Activated CD4-positive, alpha-beta T cell treated with anti-CD3 and anti-CD28 coated beads for 48 hours (primary cell): ENCODE measurements at regions not wholly inside any gene's neighbourhood (a gene's known extent, or its start where the extent isn't known, plus 50 kb on each side); places are given as distances from the start of the nearest gene placed in this dataset.

Experiments
- DNase-seq: peaks from one replicate; pipeline ENCODE4 v3.0.0-alpha.2; 2020

DNA sequence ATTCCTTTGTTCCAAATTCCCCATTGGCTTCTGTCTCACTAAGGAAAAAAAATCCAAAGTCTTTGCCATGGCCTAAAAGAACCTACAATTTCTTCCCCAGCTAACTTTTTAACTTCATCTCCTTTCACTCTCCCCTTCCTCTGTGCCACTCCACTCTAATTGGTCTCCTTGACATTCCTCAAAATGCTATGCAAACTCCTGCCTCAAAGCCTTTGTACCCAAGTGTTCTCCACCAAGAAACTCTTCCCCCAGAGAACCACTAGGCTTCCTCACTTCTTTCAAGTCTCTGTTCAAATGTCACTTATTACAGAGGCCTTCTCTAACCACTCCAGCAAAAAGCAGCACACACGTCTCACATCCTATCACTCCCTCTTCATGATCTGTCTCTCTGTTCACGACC, 91.6 kb upstream of the NR4A3 start:
- no peak for DNase-seq

GRCh38 chr9:99731950-99732349, 89.7 kb upstream of the NR4A3 start:
- DNase-seq: no peak

- no peak for DNase-seq
Measured at GRCh38 chr9:99732715-99733114, 89.0 kb upstream of the NR4A3 start.

- no peak for DNase-seq
Measured at GRCh38 chr9:99735041-99735440, 86.6 kb upstream of the NR4A3 start.

DNA sequence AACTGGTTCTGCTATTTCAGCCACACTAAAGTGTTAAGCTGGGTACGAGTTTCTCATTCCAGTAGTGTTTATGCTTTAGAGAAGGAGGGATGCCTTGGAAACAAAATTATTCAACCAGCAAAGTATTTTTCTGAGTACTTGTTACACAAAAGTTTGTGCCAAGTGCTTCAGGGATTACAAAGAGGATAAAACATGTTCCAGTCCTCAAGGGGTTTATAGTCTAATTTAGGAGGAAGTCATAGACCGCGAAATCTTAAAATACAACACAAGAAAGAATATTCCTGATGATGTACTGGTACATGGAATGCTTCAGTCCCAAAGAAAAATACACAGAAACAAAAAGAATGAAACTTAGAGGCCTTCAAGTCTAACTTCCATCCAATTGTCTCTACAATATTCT, 85.4 kb upstream of the NR4A3 start:
- DNase-seq: no peak

GRCh38 chr9:99737649-99738048, 84.0 kb upstream of the NR4A3 start:
- no peak for DNase-seq

GRCh38 chr9:99743006-99743405, 78.7 kb upstream of the NR4A3 start:
- no peak for DNase-seq

GRCh38 chr9:99743455-99743854, 78.2 kb upstream of the NR4A3 start:
- DNase-seq: no peak

DNA sequence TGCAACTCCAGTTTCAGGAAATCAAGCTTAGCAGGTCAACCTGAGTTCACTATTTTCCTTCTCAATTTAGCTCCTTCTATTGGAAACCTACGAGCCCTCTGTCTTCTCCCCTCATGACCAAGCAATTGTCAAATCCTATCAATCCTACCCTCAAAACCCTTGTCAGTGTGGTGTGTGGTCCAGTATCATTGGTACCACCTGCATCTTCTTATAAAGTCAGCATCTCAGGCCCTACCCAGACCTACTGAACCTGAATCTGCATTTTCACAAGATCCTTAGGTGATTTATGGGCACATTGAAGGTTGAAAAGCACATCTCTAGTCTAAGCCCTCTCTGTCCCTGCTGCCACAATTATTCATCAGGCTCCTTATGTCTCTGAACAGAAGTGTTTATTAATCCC, 77.6 kb upstream of the NR4A3 start:
- no peak for DNase-seq

DNA sequence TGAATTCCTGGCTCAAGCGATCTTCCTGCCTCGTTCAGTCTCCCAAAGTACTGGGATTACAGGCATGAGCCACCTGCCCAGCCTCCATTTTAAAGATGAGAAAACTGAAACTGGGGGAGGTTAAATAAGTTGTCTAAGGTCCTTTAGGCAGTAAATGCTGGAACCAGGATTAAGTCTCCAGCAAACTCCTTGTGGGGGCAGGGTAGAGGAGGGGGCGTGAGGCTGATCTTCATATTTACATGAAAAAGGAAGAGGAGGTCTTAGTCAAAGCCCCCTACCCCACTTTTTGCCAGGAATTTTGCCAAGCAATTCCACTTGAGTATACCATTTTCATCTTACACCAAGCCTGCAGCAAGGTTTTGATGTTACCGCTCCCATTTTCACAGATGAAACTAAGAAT, 76.6 kb upstream of the NR4A3 start:
- DNase-seq: no peak

DNA sequence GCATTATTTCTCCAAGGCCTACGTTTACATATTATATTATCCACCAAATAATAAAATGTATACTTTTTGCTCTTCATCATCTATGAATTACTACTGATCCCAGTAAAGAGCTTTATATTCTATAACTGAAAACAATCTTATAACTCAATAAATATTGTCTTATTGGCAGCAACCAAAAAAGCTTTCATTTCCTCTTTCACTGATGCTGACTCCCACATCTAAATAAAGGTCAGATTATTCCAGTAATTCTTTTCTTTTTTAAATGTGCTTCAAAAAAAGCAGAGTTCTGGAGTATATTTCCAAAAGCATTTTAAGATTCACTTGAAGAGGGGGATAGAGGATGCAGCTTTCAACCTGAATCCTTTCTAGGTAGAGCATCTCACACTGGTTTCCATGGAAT, 75.3 kb upstream of the NR4A3 start:
- DNase-seq: no peak

- DNase-seq: no peak
Measured at GRCh38 chr9:99748266-99748665, 73.4 kb upstream of the NR4A3 start.

DNA sequence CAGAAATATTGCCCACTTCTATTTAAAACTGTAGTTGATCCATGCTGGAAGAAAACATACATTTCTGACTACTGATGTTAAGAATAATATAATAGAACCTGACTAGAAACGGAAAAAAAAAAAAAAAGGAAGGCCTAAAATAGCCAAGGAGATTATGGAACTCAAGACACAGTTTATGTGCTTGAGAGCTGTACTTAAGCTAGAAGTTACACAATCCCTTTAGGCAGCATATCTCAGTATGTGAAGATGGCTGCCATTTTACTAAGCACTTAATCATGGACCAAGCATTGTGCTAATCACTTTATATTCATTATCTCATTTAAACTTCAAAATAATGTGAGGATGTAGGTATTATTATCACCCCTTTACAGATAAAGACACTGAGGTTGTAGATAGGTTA, 73.0 kb upstream of the NR4A3 start:
- DNase-seq: no peak

GRCh38 chr9:99749641-99750040, 72.0 kb upstream of the NR4A3 start:
- no peak for DNase-seq

DNA sequence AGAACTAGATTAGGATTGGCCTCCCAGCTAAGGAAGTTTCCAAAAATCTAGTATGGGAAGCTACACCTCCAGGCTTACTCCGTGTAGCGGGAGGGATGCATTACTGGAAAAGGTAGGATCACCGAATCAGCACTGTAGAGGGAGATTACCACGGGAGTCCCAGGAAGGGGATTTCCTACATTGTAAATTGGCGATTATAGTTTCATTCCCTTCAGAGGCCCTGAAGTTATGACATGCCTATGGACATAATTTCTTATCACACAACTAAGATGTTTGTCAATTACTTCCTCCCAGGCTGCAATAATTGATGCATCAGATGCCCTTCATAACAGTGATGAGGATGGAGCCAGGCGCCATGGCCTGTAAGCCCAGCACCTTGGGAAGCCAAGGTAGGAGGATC, 71.2 kb upstream of the NR4A3 start:
- no peak for DNase-seq

- DNase-seq: no peak
Measured at GRCh38 chr9:99752417-99753109, 69.1 kb upstream of the NR4A3 start.

GRCh38 chr9:99753436-99753835, 68.2 kb upstream of the NR4A3 start:
- DNase-seq: no peak

GRCh38 chr9:99760421-99760820, 61.3 kb upstream of the NR4A3 start:
- DNase-seq: no peak

DNA sequence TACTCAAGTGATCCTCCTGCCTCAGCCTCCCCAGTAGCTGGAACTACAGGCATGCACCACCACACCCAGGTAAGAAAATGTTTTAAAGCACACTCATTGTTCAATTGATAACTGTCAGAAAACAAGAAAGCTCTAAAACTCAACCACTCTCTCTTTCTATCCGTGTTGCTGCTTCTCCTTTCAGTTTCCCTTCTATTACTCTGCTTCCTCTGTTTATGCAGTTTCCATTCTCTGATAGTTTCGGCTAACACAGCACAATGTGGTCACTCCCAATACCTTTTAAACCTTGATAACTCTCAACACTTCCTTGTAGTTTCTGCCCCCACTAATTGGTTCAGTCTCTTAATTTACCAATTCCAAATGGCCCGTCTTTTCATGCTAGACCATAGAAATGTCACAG, 59.2 kb upstream of the NR4A3 start:
- DNase-seq: no peak
